GM19463 (cell line): ENCODE measurements at regions not wholly inside any gene's neighbourhood (a gene's known extent, or its start where the extent isn't known, plus 50 kb on each side); places are given as distances from the start of the nearest gene placed in this dataset.
"Not testable (repeated sequence)": the region's sequence is repeated elsewhere in the genome, so short reads cannot be mapped to it uniquely, and the experiment has no call there.

Experiments
- ATAC-seq: cut with Tn5 transposase; IDR thresholded peaks from one replicate; pipeline ENCODE4 v1.9.1; 2021; ENCODE audit warnings: mild to moderate bottlenecking, moderate library complexity; ENCODE audit not compliant: unreplicated experiment

DNA sequence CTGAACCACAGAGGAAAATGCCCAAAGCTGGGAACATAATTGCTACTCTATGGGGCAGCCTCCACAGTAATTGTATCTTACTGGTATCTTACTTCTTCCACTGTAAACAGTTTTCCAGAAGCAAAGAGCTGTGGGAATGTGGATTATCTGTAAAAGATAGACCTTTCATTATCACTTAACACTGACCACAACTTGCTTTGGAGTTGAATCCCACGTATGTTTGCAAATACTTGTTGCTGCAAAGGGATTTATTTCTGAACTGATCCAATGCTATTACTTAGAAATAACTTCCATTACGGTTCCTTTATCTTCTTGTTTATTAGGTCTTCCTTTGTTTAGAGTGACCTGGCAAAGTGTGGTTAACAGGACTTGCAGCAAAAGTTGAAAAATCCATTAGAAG, 218.1 kb downstream of the KCTD12 start:
- no peak for ATAC-seq

- ATAC-seq = no peak
Measured at GRCh38 chr13:76667551-76667950, 218.7 kb downstream of the KCTD12 start.

- ATAC-seq = no peak
Measured at GRCh38 chr13:76663592-76664335, 222.4 kb downstream of the KCTD12 start.

DNA sequence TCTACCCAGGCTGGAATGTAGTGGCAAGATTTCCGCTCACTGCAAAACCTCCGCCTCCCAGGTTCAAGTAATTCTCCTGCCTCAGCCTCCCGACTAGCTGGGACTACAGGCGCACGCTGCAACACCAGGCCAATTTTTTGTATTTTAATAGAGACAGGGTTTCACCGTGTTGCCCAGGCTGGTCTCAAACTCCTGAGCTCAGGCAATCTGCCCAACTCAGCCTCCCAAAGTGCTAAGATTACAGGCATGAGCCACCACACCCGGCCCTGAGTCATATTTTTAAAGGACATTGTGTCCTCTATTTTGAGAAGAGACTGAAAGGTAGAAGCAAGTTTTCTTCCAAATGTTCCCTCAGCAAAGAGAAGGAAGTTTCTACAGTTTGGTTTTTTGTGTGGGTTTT, 227.1 kb downstream of the KCTD12 start:
- ATAC-seq = not testable (repeated sequence)

- no peak for ATAC-seq
Measured at GRCh38 chr13:76656500-76656899, 229.7 kb downstream of the KCTD12 start.

DNA sequence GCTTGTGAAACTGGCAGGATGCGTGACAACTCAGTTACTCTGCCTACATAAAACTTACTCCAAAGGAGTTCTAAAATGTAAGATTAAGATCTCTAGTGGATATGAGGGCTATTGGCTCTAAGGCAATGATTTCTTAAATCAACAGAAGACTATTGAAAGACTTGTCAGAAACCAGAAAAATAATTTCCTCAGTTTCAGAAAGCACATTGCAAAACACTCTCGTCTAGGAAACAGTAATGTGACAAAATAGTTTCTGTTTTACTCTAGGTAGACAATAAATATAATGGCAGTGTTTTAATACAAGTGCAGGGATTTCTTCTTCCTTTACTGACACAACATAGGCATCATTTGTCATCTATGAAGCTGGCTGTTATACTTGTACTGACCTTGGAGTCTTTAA, 230.1 kb downstream of the KCTD12 start:
- ATAC-seq = no peak

- ATAC-seq = no peak
Measured at GRCh38 chr13:76654263-76654662, 231.9 kb downstream of the KCTD12 start.

DNA sequence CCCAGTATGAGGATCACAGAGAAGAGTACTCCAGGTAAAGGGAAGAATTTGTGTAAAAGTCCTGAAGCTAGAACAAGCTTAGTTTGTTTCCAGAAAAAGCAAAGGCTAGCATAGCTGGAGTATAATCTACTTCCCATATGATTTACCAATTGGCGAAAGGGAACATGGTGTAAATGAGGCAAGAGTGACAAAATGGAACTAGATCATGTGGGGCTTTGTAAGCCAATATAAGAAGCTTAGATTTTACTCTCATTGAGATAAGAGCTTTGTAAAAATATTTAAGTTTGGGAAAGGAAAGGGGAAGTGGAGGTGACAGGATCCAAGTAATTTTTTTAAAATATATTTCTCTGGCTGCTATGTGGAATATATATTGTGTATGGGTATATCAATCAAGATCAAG, 234.9 kb downstream of the KCTD12 start:
- no peak for ATAC-seq

- ATAC-seq = no peak
Measured at GRCh38 chr13:76647550-76647949, 238.7 kb downstream of the KCTD12 start.

GRCh38 chr13:76646946-76647345, 239.3 kb downstream of the KCTD12 start:
- no peak for ATAC-seq

GRCh38 chr13:76645632-76646031, 240.6 kb downstream of the KCTD12 start:
- no peak for ATAC-seq

- no peak for ATAC-seq
Measured at GRCh38 chr13:76644906-76645305, 241.3 kb downstream of the KCTD12 start.

GRCh38 chr13:76643596-76643995, 242.6 kb downstream of the KCTD12 start:
- no peak for ATAC-seq

DNA sequence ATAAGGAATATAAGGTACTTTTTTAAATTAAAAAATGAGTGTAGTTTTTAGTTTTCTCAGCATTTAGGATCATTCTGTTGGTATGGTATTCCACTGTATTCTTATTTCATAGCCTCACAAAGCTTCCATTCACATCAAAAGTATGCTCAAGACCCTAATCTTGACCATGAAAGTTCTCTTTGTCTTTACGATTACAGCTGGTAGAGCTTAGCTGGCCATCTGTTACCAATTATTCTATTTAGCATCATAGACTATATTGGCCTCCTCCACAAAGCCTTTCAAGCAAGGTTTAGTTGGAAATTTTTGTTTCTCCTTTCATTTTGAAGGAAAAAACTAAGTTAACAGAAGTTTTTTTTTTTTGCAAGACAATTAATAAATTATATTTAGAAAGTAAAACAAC, 245.1 kb downstream of the KCTD12 start:
- ATAC-seq = no peak

DNA sequence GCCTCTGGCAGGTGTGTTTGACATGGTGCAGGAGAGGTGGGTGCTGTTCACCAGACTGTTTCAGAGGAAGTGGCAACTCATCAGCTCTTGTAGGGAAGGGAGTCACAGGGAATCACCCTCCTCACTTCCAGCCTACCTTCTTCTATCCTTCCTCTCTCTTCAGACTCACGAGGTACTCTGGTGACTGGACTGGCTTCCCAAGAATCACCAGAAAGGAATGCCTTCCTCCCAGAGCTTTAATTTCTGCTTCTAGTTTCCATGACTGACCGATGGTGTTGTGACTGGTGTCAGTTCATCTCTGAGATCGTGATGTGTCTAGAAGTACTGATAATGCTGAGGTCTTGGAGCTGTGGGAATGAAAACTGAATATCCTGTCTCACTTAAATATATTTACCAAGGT, 247.3 kb downstream of the KCTD12 start:
- no peak for ATAC-seq

DNA sequence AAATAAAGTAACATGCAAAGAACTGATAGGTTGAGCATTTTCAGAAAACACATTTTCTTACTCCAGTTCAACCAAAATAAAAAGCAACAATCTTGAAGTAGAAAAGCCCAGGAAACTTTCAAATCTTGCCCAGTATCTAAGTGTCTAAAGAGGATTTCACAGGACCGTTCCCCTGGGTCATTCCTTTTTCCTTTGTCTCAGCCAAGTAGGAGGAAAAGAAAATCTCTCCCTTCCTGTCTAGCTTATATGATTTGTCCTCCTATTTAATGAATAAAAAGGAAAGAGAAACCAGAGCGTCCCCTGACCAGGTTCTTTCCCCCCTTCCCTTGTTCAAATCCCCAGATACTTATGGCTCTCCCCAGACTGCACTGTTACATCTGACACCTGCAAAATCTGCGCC, 248.0 kb downstream of the KCTD12 start:
- ATAC-seq = no peak

DNA sequence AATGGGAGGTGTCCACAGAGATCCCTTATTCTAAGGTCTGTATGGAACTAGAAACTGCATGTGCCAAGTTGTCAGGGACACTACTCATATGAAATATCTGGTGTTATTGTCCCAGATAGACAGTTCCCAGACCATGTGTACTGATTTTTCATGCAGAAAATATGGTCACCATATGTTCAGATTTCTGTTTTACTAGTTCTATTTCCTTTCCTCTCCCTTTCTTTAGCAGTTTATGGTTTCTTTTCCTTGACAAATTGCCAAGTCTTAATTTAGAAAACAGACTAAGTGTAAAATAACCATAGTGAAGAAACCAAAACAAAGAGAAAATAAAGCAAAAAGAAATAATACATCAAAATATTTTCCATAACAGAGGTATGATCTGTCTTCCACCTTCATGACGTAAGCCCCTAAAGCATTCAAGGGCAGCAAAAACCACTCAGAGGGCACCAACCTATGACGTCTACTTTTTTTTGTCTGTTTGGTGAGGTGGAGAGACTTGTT, 248.5 kb downstream of the KCTD12 start:
- no peak for ATAC-seq

- no peak for ATAC-seq
Measured at GRCh38 chr13:76636829-76637228, 249.4 kb downstream of the KCTD12 start.

GRCh38 chr13:76635232-76636230, 250.7 kb downstream of the KCTD12 start:
- ATAC-seq = no peak

- ATAC-seq = no peak
Measured at GRCh38 chr13:76634431-76635191, 251.6 kb downstream of the KCTD12 start.
